HL-60 (cell line): ENCODE measurements at regions not wholly inside any gene's neighbourhood (a gene's known extent, or its start where the extent isn't known, plus 50 kb on each side); places are given as distances from the start of the nearest gene placed in this dataset.

Experiments used
- CTCF ChIP-seq: IDR thresholded peaks from one replicate; pipeline ENCODE4 v1.5.1; 2011; ENCODE audit warnings: low read length, control low read depth, inconsistent platforms; ENCODE audit not compliant: insufficient read depth
- GABPA ChIP-seq: IDR thresholded peaks from 2 replicates; pipeline ENCODE4 v1.6.1; 2012; ENCODE audit warnings: low read depth
- POLR2AphosphoS5 ChIP-seq: IDR thresholded peaks from 2 replicates; pipeline ENCODE4 v1.6.1; 2012; ENCODE audit warnings: low read depth
- REST ChIP-seq: IDR thresholded peaks from 2 replicates; pipeline ENCODE4 v1.6.1; 2012; ENCODE audit warnings: low read depth; ENCODE audit not compliant: insufficient replicate concordance
- SPI1 ChIP-seq: IDR thresholded peaks from 2 replicates; pipeline ENCODE4 v1.6.1; 2012; ENCODE audit warnings: low read depth, mild to moderate bottlenecking, borderline replicate concordance

- TF ChIP-seq CTCF (no peak), POLR2AphosphoS5 (no peak), GABPA (no peak), REST (no peak), SPI1 (no peak)
Measured at GRCh38 chr9:115625251-115625650, 507.3 kb upstream of the TNC start.
